ENCODE measurements at regions not wholly inside any gene's neighbourhood (a gene's known extent, or its start where the extent isn't known, plus 50 kb on each side); places are given as distances from the start of the nearest gene placed in this dataset.
"Not testable (repeated sequence)": the region's sequence is repeated elsewhere in the genome, so short reads cannot be mapped to it uniquely, and the experiment has no call there.

- no peak overlapping the region for H3K4me3 ChIP-seq
- TF ChIP-seq POLR2A (IDR thresholded peaks at IDR 0.05) (no peak), CTCF (IDR thresholded peaks at IDR 0.05) (no peak)
- no peaks in the 10 kb centered on the region for H3K27me3 ChIP-seq
- no peaks in the 10 kb centered on the region for H3K36me3 ChIP-seq (replicated peaks in 1 of 2)
- intact Hi-C loops (cut with DNase I): no loop called here
- H3K4me1 ChIP-seq (replicated peaks in 1 of 2): no peaks in the 10 kb centered on the region
- 70 to 78% (median 77%) methylated on average over 7 of the region's 7 CpGs for WGBS, 4 donors
- DNase-seq: no peak
- no peaks in the 10 kb centered on the region for H3K9me3 ChIP-seq (replicated peaks in 1 of 3)
- H3K27ac ChIP-seq: no peak overlapping the region
Observed at GRCh38 chr3:66557170-66557569, 56.3 kb upstream of the LRIG1 start.

- H3K27me3 ChIP-seq; H3K36me3 ChIP-seq (replicated peaks in 1 of 2); intact Hi-C loops (cut with DNase I): not testable (repeated sequence)
Observed at GRCh38 chr3:66559924-66560323, 59.1 kb upstream of the LRIG1 start.

GRCh38 chr3:66561367-66561766 is 60.5 kb upstream of the LRIG1 start:
- TF ChIP-seq CTCF (IDR thresholded peaks at IDR 0.05) (no peak), POLR2A (IDR thresholded peaks at IDR 0.05) (no peak)
- Histone ChIP-seq H3K9me3 (replicated peaks in 1 of 3) (no peaks in the 10 kb centered on the region), H3K27me3 (no peaks in the 10 kb centered on the region), H3K27ac (no peak overlapping the region), H3K36me3 (replicated peaks in 1 of 2) (no peaks in the 10 kb centered on the region), H3K4me3 (no peak overlapping the region), H3K4me1 (replicated peaks in 1 of 2) (no peaks in the 10 kb centered on the region)
- intact Hi-C loops (cut with DNase I): no loop called here
- DNase-seq: no peak

More at GRCh38 chr3:66559924-66560323, 59.1 kb upstream of the LRIG1 start:
- H3K4me1 ChIP-seq (replicated peaks in 1 of 2); H3K27ac ChIP-seq; H3K9me3 ChIP-seq (replicated peaks in 1 of 3); H3K4me3 ChIP-seq; DNase-seq: not testable (repeated sequence)
- 85 to 97% (median 90%) methylated on average over 3 to 4 of the region's 4 CpGs for WGBS, 4 donors

GRCh38 chr3:66565301-66565700 is 64.5 kb upstream of the LRIG1 start:
- no peak for TF ChIP-seq POLR2A (IDR thresholded peaks at IDR 0.05)
- no peak for TF ChIP-seq CTCF (IDR thresholded peaks at IDR 0.05)
- Histone ChIP-seq H3K36me3 (replicated peaks in 1 of 2) (no peaks in the 10 kb centered on the region), H3K4me3 (no peak overlapping the region), H3K27me3 (no peaks in the 10 kb centered on the region), H3K4me1 (replicated peaks in 1 of 2) (no peaks in the 10 kb centered on the region), H3K27ac (no peak overlapping the region), H3K9me3 (replicated peaks in 1 of 3) (no peaks in the 10 kb centered on the region)
- 29 to 50% (median 37%) methylated on average over 3 of the region's 3 CpGs for WGBS, 4 donors
- no peak for DNase-seq
- intact Hi-C loops (cut with DNase I): no loop called here

GRCh38 chr3:66567077-66567476 is 66.3 kb upstream of the LRIG1 start:
- Histone ChIP-seq H3K27me3 (no peaks in the 10 kb centered on the region), H3K4me3 (no peak overlapping the region), H3K4me1 (replicated peaks in 1 of 2) (no peaks in the 10 kb centered on the region), H3K36me3 (replicated peaks in 1 of 2) (no peaks in the 10 kb centered on the region), H3K27ac (no peak overlapping the region), H3K9me3 (replicated peaks in 1 of 3) (no peaks in the 10 kb centered on the region)
- intact Hi-C loops (cut with DNase I): no loop called here
- TF ChIP-seq CTCF (IDR thresholded peaks at IDR 0.05): no peak
- TF ChIP-seq POLR2A (IDR thresholded peaks at IDR 0.05): no peak
- WGBS, 4 donors: 77 to 84% (median 79%) methylated on average over 2 of the region's 2 CpGs
- no peak for DNase-seq

All from adrenal gland (tissue), 9 donors.